Immature natural killer cell (primary cell): ENCODE measurements at regions not wholly inside any gene's neighbourhood (a gene's known extent, or its start where the extent isn't known, plus 50 kb on each side); places are given as distances from the start of the nearest gene placed in this dataset.

Experiments used
- DNase-seq, 3 donors: peaks; one replicate each; pipeline ENCODE4 v3.0.0; 2022; ENCODE audit warnings: mixed read lengths in 1 of 3
- H3K27ac Mint-ChIP-seq, 6 donors: one replicate each; pipeline ENCODE4 v1.8.0; 2020; ENCODE audit warnings: mixed read lengths in 6 of 6, mild to moderate bottlenecking in 5 of 6, inconsistent platforms in 4 of 6, moderate library complexity in 3 of 6
- H3K27me3 Mint-ChIP-seq, 3 donors: one replicate each; pipeline ENCODE4 v1.8.0; 2020 to 2021; ENCODE audit warnings: low read depth in 3 of 3, mild to moderate bottlenecking in 3 of 3, mixed read lengths in 3 of 3, moderate library complexity in 3 of 3, inconsistent platforms in 1 of 3
- H3K36me3 Mint-ChIP-seq, 3 donors: one replicate each; pipeline ENCODE4 v1.8.0; 2020; ENCODE audit warnings: mixed read lengths in 3 of 3, inconsistent platforms in 2 of 3, mild to moderate bottlenecking in 2 of 3
- H3K4me1 Mint-ChIP-seq, 2 donors: one replicate each; pipeline ENCODE4 v1.8.0; 2020; ENCODE audit warnings: inconsistent platforms in 2 of 2, mild to moderate bottlenecking in 2 of 2, mixed read lengths in 2 of 2, moderate library complexity in 1 of 2
- H3K4me3 Mint-ChIP-seq, 5 donors: one replicate each; pipeline ENCODE4 v1.8.0; 2020; ENCODE audit warnings: mild to moderate bottlenecking in 5 of 5, mixed read lengths in 5 of 5, inconsistent platforms in 3 of 5, moderate library complexity in 3 of 5
- H3K9me3 Mint-ChIP-seq, 6 donors: one replicate each; pipeline ENCODE4 v1.8.0; 2020; ENCODE audit warnings: mild to moderate bottlenecking in 6 of 6, mixed read lengths in 6 of 6, inconsistent platforms in 4 of 6, moderate library complexity in 3 of 6

GRCh38 chr9:113646946-113647914 lies 183.7 kb downstream of the RGS3 start:
- H3K4me1 Mint-ChIP-seq, result no peaks in the 10 kb centered on the region
- DNase-seq, result no peak
- peaks cover 2 to 14% (median 4%) of the 10 kb centered on the region in 3 donors for H3K27me3 Mint-ChIP-seq
- H3K36me3 Mint-ChIP-seq, result no peaks in the 10 kb centered on the region
- no peaks in the 10 kb centered on the region for H3K9me3 Mint-ChIP-seq
- no peak overlapping the region for H3K4me3 Mint-ChIP-seq
- peak overlapping the region in 1 of 6 donors; percentile 50 for H3K27ac Mint-ChIP-seq

GRCh38 chr9:113648048-113648447 lies 184.5 kb downstream of the RGS3 start:
- Mint-ChIP-seq H3K4me1 (no peaks in the 10 kb centered on the region), H3K27ac (no peak overlapping the region), H3K4me3 (no peak overlapping the region), H3K27me3 (peaks cover 2 to 14% (median 4%) of the 10 kb centered on the region in 3 donors), H3K9me3 (no peaks in the 10 kb centered on the region), H3K36me3 (no peaks in the 10 kb centered on the region)
- no peak for DNase-seq

GRCh38 chr9:113648586-113648985 lies 185.1 kb downstream of the RGS3 start:
- no peaks in the 10 kb centered on the region for H3K9me3 Mint-ChIP-seq
- no peak overlapping the region for H3K4me3 Mint-ChIP-seq
- H3K27me3 Mint-ChIP-seq, result peaks cover 2 to 14% (median 4%) of the 10 kb centered on the region in 3 donors
- H3K36me3 Mint-ChIP-seq, result no peaks in the 10 kb centered on the region
- H3K4me1 Mint-ChIP-seq, result no peaks in the 10 kb centered on the region
- DNase-seq, result no peak
- no peak overlapping the region for H3K27ac Mint-ChIP-seq

- DNase-seq, result no peak
- Mint-ChIP-seq H3K4me3 (no peak overlapping the region), H3K4me1 (no peaks in the 10 kb centered on the region), H3K9me3 (no peaks in the 10 kb centered on the region), H3K36me3 (no peaks in the 10 kb centered on the region), H3K27me3 (peaks cover under 1 to 14% (median 4%) of the 10 kb centered on the region in 3 donors), H3K27ac (no peak overlapping the region)
Measured at GRCh38 chr9:113649054-113649453, 185.5 kb downstream of the RGS3 start.

GRCh38 chr9:113649855-113650206 lies 186.3 kb downstream of the RGS3 start:
- DNase-seq, result no peak
- no peak overlapping the region for H3K27ac Mint-ChIP-seq
- H3K36me3 Mint-ChIP-seq, result no peaks in the 10 kb centered on the region
- no peak overlapping the region for H3K4me3 Mint-ChIP-seq
- peaks cover 0 to 9% (median 4%) of the 10 kb centered on the region in 3 donors for H3K27me3 Mint-ChIP-seq
- H3K9me3 Mint-ChIP-seq, result no peaks in the 10 kb centered on the region
- H3K4me1 Mint-ChIP-seq, result no peaks in the 10 kb centered on the region

- Mint-ChIP-seq H3K9me3 (no peaks in the 10 kb centered on the region), H3K4me1 (peaks cover 2 to 5% of the 10 kb centered on the region in 2 donors), H3K27ac (no peak overlapping the region), H3K36me3 (no peaks in the 10 kb centered on the region), H3K4me3 (no peak overlapping the region), H3K27me3 (peaks cover 3 to 8% (median 4%) of the 10 kb centered on the region in 3 donors)
- DNase-seq, result no peak
Measured at GRCh38 chr9:113650207-113651131, 186.9 kb downstream of the RGS3 start.

DNA sequence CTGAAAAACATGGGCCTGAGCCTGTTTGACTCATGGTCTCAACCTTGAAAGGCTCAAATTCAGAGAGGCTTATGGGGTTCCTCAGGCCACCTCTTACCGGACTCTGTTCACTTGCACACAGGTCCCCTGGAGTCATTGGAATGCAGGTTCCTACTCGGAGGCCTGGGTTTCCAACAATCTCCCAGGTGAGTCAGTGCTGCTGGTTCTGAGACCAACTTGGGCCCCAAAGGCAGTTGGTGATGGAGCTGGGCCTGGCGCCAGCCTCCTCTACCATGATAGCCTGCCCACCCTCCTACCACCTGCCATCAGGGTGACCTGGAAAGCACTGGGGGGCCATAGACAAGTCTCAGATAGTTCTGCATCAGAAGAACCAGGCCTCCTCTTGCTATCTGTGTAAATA lies 188.4 kb downstream of the RGS3 start:
- Mint-ChIP-seq H3K9me3 (no peaks in the 10 kb centered on the region), H3K36me3 (no peaks in the 10 kb centered on the region), H3K27ac (no peak overlapping the region), H3K4me1 (peaks cover 7 to 15% of the 10 kb centered on the region in 2 donors), H3K4me3 (no peak overlapping the region), H3K27me3 (peaks cover 4 to 5% (median 4%) of the 10 kb centered on the region in 3 donors)
- no peak for DNase-seq

GRCh38 chr9:113652355-113653152 lies 189.0 kb downstream of the RGS3 start:
- no peaks in the 10 kb centered on the region for H3K36me3 Mint-ChIP-seq
- no peak overlapping the region for H3K4me3 Mint-ChIP-seq
- DNase-seq, result no peak
- H3K4me1 Mint-ChIP-seq, result peaks cover 12 to 21% of the 10 kb centered on the region in 2 donors
- H3K27ac Mint-ChIP-seq, result no peak overlapping the region
- peaks cover 2 to 4% (median 2%) of the 10 kb centered on the region in 3 donors for H3K27me3 Mint-ChIP-seq
- no peaks in the 10 kb centered on the region for H3K9me3 Mint-ChIP-seq

GRCh38 chr9:113653746-113654604 lies 190.4 kb downstream of the RGS3 start:
- H3K4me3 Mint-ChIP-seq, result no peak overlapping the region
- H3K4me1 Mint-ChIP-seq, result peaks cover 15 to 28% of the 10 kb centered on the region in 2 donors
- no peaks in the 10 kb centered on the region for H3K36me3 Mint-ChIP-seq
- H3K27me3 Mint-ChIP-seq, result peaks cover 0 to 6% (median 2%) of the 10 kb centered on the region in 3 donors
- no peak for DNase-seq
- H3K9me3 Mint-ChIP-seq, result no peaks in the 10 kb centered on the region
- peak overlapping the region in 1 of 6 donors; percentile 53 for H3K27ac Mint-ChIP-seq

DNA sequence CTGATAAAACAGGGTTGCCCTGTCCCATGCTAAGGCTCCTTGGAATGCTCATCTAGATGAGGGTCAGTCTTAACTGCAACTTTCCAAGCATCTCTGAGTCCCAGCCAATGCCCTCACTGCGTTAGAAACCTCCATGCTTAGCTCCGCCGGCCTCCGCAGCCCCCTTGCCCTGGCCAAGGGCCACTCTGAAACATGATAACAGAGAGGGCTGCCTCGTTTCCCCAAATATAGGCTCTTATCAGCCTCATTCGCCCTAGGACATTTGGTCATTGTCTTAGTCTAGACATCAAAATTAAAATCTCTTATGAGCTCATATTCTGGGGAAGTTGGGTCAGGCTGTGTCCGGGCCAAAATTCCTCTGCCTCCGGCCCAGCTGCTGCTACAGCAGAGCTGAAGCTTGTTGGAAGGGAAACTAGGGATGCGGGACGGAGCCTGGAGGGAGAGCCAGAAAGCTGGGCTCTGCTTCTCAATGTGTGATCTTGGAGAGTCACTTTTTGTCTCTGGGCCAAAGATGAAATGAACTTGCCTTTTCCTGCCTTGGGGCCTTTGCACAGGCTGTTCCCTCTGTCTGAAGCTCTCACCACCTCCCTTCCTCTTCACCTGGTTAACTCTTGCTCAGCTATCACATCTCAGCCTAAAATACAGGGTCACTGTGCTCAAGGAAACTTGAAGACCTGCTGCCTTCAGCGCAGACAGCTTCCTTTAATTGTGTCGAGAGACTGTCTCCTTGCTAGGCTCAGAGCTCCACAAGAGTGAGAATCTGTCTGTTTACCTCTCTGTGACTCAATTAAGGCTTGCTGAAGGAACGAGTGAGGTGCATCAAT lies 191.3 kb downstream of the RGS3 start:
- Mint-ChIP-seq H3K36me3 (no peaks in the 10 kb centered on the region), H3K27ac (peak overlapping the region in 1 of 6 donors; percentile 42), H3K4me1 (peaks cover 15 to 28% of the 10 kb centered on the region in 2 donors), H3K27me3 (peaks cover 0 to 6% (median 4%) of the 10 kb centered on the region in 3 donors), H3K4me3 (no peak overlapping the region), H3K9me3 (no peaks in the 10 kb centered on the region)
- no peak for DNase-seq

- H3K4me3 Mint-ChIP-seq, result peak overlapping the region in 2 of 5 donors; percentile 6 to 43
- no peaks in the 10 kb centered on the region for H3K9me3 Mint-ChIP-seq
- peaks cover 0 to 6% (median 2%) of the 10 kb centered on the region in 3 donors for H3K27me3 Mint-ChIP-seq
- peaks cover 15 to 28% of the 10 kb centered on the region in 2 donors for H3K4me1 Mint-ChIP-seq
- DNase-seq, result peak; percentile 18 to 35 (median 34)
- H3K27ac Mint-ChIP-seq, result peak overlapping the region in 1 of 6 donors; percentile 82
- no peaks in the 10 kb centered on the region for H3K36me3 Mint-ChIP-seq
Measured at GRCh38 chr9:113656771-113657670, 193.5 kb downstream of the RGS3 start.
